ENCODE measurements at regions not wholly inside any gene's neighbourhood (a gene's known extent, or its start where the extent isn't known, plus 50 kb on each side); places are given as distances from the start of the nearest gene placed in this dataset.

- Histone ChIP-seq H3K27me3 (ENCODE audit: control insufficient read depth, insufficient read depth, low read length) (no peaks in the 10 kb centered on the region), H3K4me3 (ENCODE audit: low read length) (no peak overlapping the region), H3K9me3 (replicated peaks; ENCODE audit: low read length) (no peaks in the 10 kb centered on the region), H3K9ac (ENCODE audit: low read depth, low read length) (no peak overlapping the region), H3K4me1 (ENCODE audit: control insufficient read depth, insufficient read depth, low read length) (no peaks in the 10 kb centered on the region), H3K4me2 (ENCODE audit: low read length) (no peak overlapping the region), H3K36me3 (ENCODE audit: insufficient read depth, low read length) (no peaks in the 10 kb centered on the region)
Measured at GRCh38 chr12:89253488-89253887, 98.8 kb downstream of the DUSP6 start.

GRCh38 chr12:89252284-89252683 lies 100.0 kb downstream of the DUSP6 start:
- no peak overlapping the region for H3K9ac ChIP-seq (ENCODE audit: low read depth, low read length)
- H3K9me3 ChIP-seq (replicated peaks; ENCODE audit: low read length): no peaks in the 10 kb centered on the region
- no peaks in the 10 kb centered on the region for H3K4me1 ChIP-seq (ENCODE audit: control insufficient read depth, insufficient read depth, low read length)
- H3K4me3 ChIP-seq (ENCODE audit: low read length): no peak overlapping the region
- H3K36me3 ChIP-seq (ENCODE audit: insufficient read depth, low read length): no peaks in the 10 kb centered on the region
- no peak overlapping the region for H3K4me2 ChIP-seq (ENCODE audit: low read length)
- H3K27me3 ChIP-seq (ENCODE audit: control insufficient read depth, insufficient read depth, low read length): no peaks in the 10 kb centered on the region

- no peaks in the 10 kb centered on the region for H3K36me3 ChIP-seq (ENCODE audit: insufficient read depth, low read length)
- no peaks in the 10 kb centered on the region for H3K9me3 ChIP-seq (replicated peaks; ENCODE audit: low read length)
- no peak overlapping the region for H3K4me3 ChIP-seq (ENCODE audit: low read length)
- H3K27me3 ChIP-seq (ENCODE audit: control insufficient read depth, insufficient read depth, low read length): no peaks in the 10 kb centered on the region
- no peak overlapping the region for H3K9ac ChIP-seq (ENCODE audit: low read depth, low read length)
- no peak overlapping the region for H3K4me2 ChIP-seq (ENCODE audit: low read length)
- H3K4me1 ChIP-seq (ENCODE audit: control insufficient read depth, insufficient read depth, low read length): no peaks in the 10 kb centered on the region
Measured at GRCh38 chr12:89251342-89252271, 100.7 kb downstream of the DUSP6 start.

- Histone ChIP-seq H3K4me3 (ENCODE audit: low read length) (no peak overlapping the region), H3K4me1 (ENCODE audit: control insufficient read depth, insufficient read depth, low read length) (no peaks in the 10 kb centered on the region), H3K27me3 (ENCODE audit: control insufficient read depth, insufficient read depth, low read length) (no peaks in the 10 kb centered on the region), H3K9me3 (replicated peaks; ENCODE audit: low read length) (no peaks in the 10 kb centered on the region), H3K36me3 (ENCODE audit: insufficient read depth, low read length) (no peaks in the 10 kb centered on the region), H3K9ac (ENCODE audit: low read depth, low read length) (no peak overlapping the region), H3K4me2 (ENCODE audit: low read length) (no peak overlapping the region)
Measured at GRCh38 chr12:89250636-89251035, 101.7 kb downstream of the DUSP6 start.

- no peaks in the 10 kb centered on the region for H3K4me1 ChIP-seq (ENCODE audit: control insufficient read depth, insufficient read depth, low read length)
- H3K4me2 ChIP-seq (ENCODE audit: low read length): no peak overlapping the region
- no peaks in the 10 kb centered on the region for H3K27me3 ChIP-seq (ENCODE audit: control insufficient read depth, insufficient read depth, low read length)
- no peak overlapping the region for H3K4me3 ChIP-seq (ENCODE audit: low read length)
- H3K9me3 ChIP-seq (replicated peaks; ENCODE audit: low read length): no peaks in the 10 kb centered on the region
- H3K9ac ChIP-seq (ENCODE audit: low read depth, low read length): no peak overlapping the region
- no peaks in the 10 kb centered on the region for H3K36me3 ChIP-seq (ENCODE audit: insufficient read depth, low read length)
Measured at GRCh38 chr12:89250213-89250612, 102.1 kb downstream of the DUSP6 start.

- Histone ChIP-seq H3K27me3 (ENCODE audit: control insufficient read depth, insufficient read depth, low read length) (no peaks in the 10 kb centered on the region), H3K4me3 (ENCODE audit: low read length) (no peak overlapping the region), H3K36me3 (ENCODE audit: insufficient read depth, low read length) (no peaks in the 10 kb centered on the region), H3K4me2 (ENCODE audit: low read length) (no peak overlapping the region), H3K9ac (ENCODE audit: low read depth, low read length) (no peak overlapping the region), H3K4me1 (ENCODE audit: control insufficient read depth, insufficient read depth, low read length) (no peaks in the 10 kb centered on the region), H3K9me3 (replicated peaks; ENCODE audit: low read length) (no peaks in the 10 kb centered on the region)
Measured at GRCh38 chr12:89247967-89248366, 104.3 kb downstream of the DUSP6 start.

- Histone ChIP-seq H3K4me1 (ENCODE audit: control insufficient read depth, insufficient read depth, low read length) (no peaks in the 10 kb centered on the region), H3K9ac (ENCODE audit: low read depth, low read length) (no peak overlapping the region), H3K27me3 (ENCODE audit: control insufficient read depth, insufficient read depth, low read length) (no peaks in the 10 kb centered on the region), H3K9me3 (replicated peaks; ENCODE audit: low read length) (no peaks in the 10 kb centered on the region), H3K4me2 (ENCODE audit: low read length) (no peak overlapping the region), H3K4me3 (ENCODE audit: low read length) (no peak overlapping the region), H3K36me3 (ENCODE audit: insufficient read depth, low read length) (no peaks in the 10 kb centered on the region)
Measured at GRCh38 chr12:89247541-89247942, 104.8 kb downstream of the DUSP6 start.

- Histone ChIP-seq H3K36me3 (ENCODE audit: insufficient read depth, low read length) (no peaks in the 10 kb centered on the region), H3K4me2 (ENCODE audit: low read length) (no peak overlapping the region), H3K4me1 (ENCODE audit: control insufficient read depth, insufficient read depth, low read length) (no peaks in the 10 kb centered on the region), H3K9ac (ENCODE audit: low read depth, low read length) (no peak overlapping the region), H3K4me3 (ENCODE audit: low read length) (no peak overlapping the region), H3K9me3 (replicated peaks; ENCODE audit: low read length) (no peaks in the 10 kb centered on the region), H3K27me3 (ENCODE audit: control insufficient read depth, insufficient read depth, low read length) (no peaks in the 10 kb centered on the region)
Measured at GRCh38 chr12:89245090-89245489, 107.2 kb downstream of the DUSP6 start.

- H3K4me3 ChIP-seq (ENCODE audit: low read length): no peak overlapping the region
- no peaks in the 10 kb centered on the region for H3K36me3 ChIP-seq (ENCODE audit: insufficient read depth, low read length)
- no peaks in the 10 kb centered on the region for H3K9me3 ChIP-seq (replicated peaks; ENCODE audit: low read length)
- no peaks in the 10 kb centered on the region for H3K27me3 ChIP-seq (ENCODE audit: control insufficient read depth, insufficient read depth, low read length)
- no peak overlapping the region for H3K4me2 ChIP-seq (ENCODE audit: low read length)
- H3K4me1 ChIP-seq (ENCODE audit: control insufficient read depth, insufficient read depth, low read length): no peaks in the 10 kb centered on the region
- H3K9ac ChIP-seq (ENCODE audit: low read depth, low read length): no peak overlapping the region
Measured at GRCh38 chr12:89244536-89244935, 107.8 kb downstream of the DUSP6 start.

GRCh38 chr12:89243771-89244170 lies 108.5 kb downstream of the DUSP6 start:
- Histone ChIP-seq H3K4me3 (ENCODE audit: low read length) (no peak overlapping the region), H3K4me1 (ENCODE audit: control insufficient read depth, insufficient read depth, low read length) (no peaks in the 10 kb centered on the region), H3K27me3 (ENCODE audit: control insufficient read depth, insufficient read depth, low read length) (no peaks in the 10 kb centered on the region), H3K9ac (ENCODE audit: low read depth, low read length) (no peak overlapping the region), H3K9me3 (replicated peaks; ENCODE audit: low read length) (no peaks in the 10 kb centered on the region), H3K4me2 (ENCODE audit: low read length) (no peak overlapping the region), H3K36me3 (ENCODE audit: insufficient read depth, low read length) (no peaks in the 10 kb centered on the region)

- Histone ChIP-seq H3K27me3 (ENCODE audit: control insufficient read depth, insufficient read depth, low read length) (no peaks in the 10 kb centered on the region), H3K9ac (ENCODE audit: low read depth, low read length) (no peak overlapping the region), H3K9me3 (replicated peaks; ENCODE audit: low read length) (no peaks in the 10 kb centered on the region), H3K36me3 (ENCODE audit: insufficient read depth, low read length) (no peaks in the 10 kb centered on the region), H3K4me1 (ENCODE audit: control insufficient read depth, insufficient read depth, low read length) (peaks cover 21% of the 10 kb centered on the region), H3K4me3 (ENCODE audit: low read length) (no peak overlapping the region), H3K4me2 (ENCODE audit: low read length) (no peak overlapping the region)
Measured at GRCh38 chr12:89239534-89239933, 112.8 kb downstream of the DUSP6 start.

GRCh38 chr12:89238593-89238992 lies 113.7 kb downstream of the DUSP6 start:
- Histone ChIP-seq H3K27me3 (ENCODE audit: control insufficient read depth, insufficient read depth, low read length) (no peaks in the 10 kb centered on the region), H3K4me2 (ENCODE audit: low read length) (no peak overlapping the region), H3K4me1 (ENCODE audit: control insufficient read depth, insufficient read depth, low read length) (peaks cover 21% of the 10 kb centered on the region), H3K4me3 (ENCODE audit: low read length) (no peak overlapping the region), H3K36me3 (ENCODE audit: insufficient read depth, low read length) (no peaks in the 10 kb centered on the region), H3K9me3 (replicated peaks; ENCODE audit: low read length) (no peaks in the 10 kb centered on the region), H3K9ac (ENCODE audit: low read depth, low read length) (no peak overlapping the region)

Measured in skeletal muscle satellite cell (primary cell).